22Rv1 (cell line): ENCODE measurements at regions not wholly inside any gene's neighbourhood (a gene's known extent, or its start where the extent isn't known, plus 50 kb on each side); places are given as distances from the start of the nearest gene placed in this dataset.

Experiments used
- H3K27ac ChIP-seq: fragments of 450-650 bp; 2 replicates; pipeline ENCODE4 v1.5.1; 2017
- CTCF ChIP-seq: fragments of 450-650 bp; IDR thresholded peaks from 2 replicates; pipeline ENCODE4 v1.5.1; 2017; ENCODE audit warnings: mild to moderate bottlenecking
- ZFX ChIP-seq: fragments of 450-650 bp; IDR thresholded peaks from 2 replicates; pipeline ENCODE4 v1.6.1; 2017; ENCODE audit warnings: antibody characterized with exemption, borderline replicate concordance

- no peak overlapping the region for H3K27ac ChIP-seq
- TF ChIP-seq CTCF, result no peak
- TF ChIP-seq ZFX, result no peak
Measured at GRCh38 chr2:126781206-126781605, 117.5 kb upstream of the TEX51 start.

- H3K27ac ChIP-seq, result no peak overlapping the region
- no peak for TF ChIP-seq CTCF
- no peak for TF ChIP-seq ZFX
Measured at GRCh38 chr2:126781806-126782205, 116.9 kb upstream of the TEX51 start.

- TF ChIP-seq ZFX, result no peak
- no peak overlapping the region for H3K27ac ChIP-seq
Measured at GRCh38 chr2:126782648-126783047, 116.0 kb upstream of the TEX51 start.

GRCh38 chr2:126783341-126783740, 115.3 kb upstream of the TEX51 start:
- no peak overlapping the region for H3K27ac ChIP-seq
- TF ChIP-seq ZFX (no peak), CTCF (no peak)

- H3K27ac ChIP-seq, result no peak overlapping the region
- TF ChIP-seq ZFX, result no peak
Measured at GRCh38 chr2:126784045-126784444, 114.6 kb upstream of the TEX51 start.

GRCh38 chr2:126784621-126785020, 114.1 kb upstream of the TEX51 start:
- no peak overlapping the region for H3K27ac ChIP-seq
- TF ChIP-seq CTCF, result no peak
- no peak for TF ChIP-seq ZFX

- no peak overlapping the region for H3K27ac ChIP-seq
- TF ChIP-seq ZFX, result no peak
- TF ChIP-seq CTCF, result no peak
Measured at GRCh38 chr2:126785236-126785635, 113.5 kb upstream of the TEX51 start.

GRCh38 chr2:126785862-126786261, 112.8 kb upstream of the TEX51 start:
- no peak overlapping the region for H3K27ac ChIP-seq
- TF ChIP-seq ZFX, result no peak

GRCh38 chr2:126786765-126787164, 111.9 kb upstream of the TEX51 start:
- no peak overlapping the region for H3K27ac ChIP-seq
- TF ChIP-seq CTCF (no peak), ZFX (no peak)
